Trophoblast cell (in vitro differentiated cells and primary cell): ENCODE measurements at regions not wholly inside any gene's neighbourhood (a gene's known extent, or its start where the extent isn't known, plus 50 kb on each side); places are given as distances from the start of the nearest gene placed in this dataset.
A peak's percentile ranks its signal among the peaks of the same experiment; 100 is the strongest.
"Not testable (repeated sequence)": the region's sequence is repeated elsewhere in the genome, so short reads cannot be mapped to it uniquely, and the experiment has no call there.

ENCODE experiments used
- DNase-seq, 2 donors: peaks; one replicate each; pipeline ENCODE4 v3.0.0-alpha.2; 2016
- H2AFZ ChIP-seq: 2 replicates; pipeline ENCODE4 v1.6.1; 2013; ENCODE audit warnings: low read length, moderate library complexity, mild to moderate bottlenecking; ENCODE audit not compliant: insufficient read depth, poor library complexity
- H2AK5ac ChIP-seq: 2 replicates; pipeline ENCODE4 v1.6.1; 2013; ENCODE audit warnings: mild to moderate bottlenecking, low read length
- H2BK120ac ChIP-seq: 2 replicates; pipeline ENCODE4 v1.6.1; 2013; ENCODE audit warnings: low read length, mild to moderate bottlenecking, moderate library complexity; ENCODE audit not compliant: insufficient read depth, poor library complexity
- H2BK12ac ChIP-seq: 2 replicates; pipeline ENCODE4 v1.6.1; 2013; ENCODE audit warnings: mild to moderate bottlenecking, low read length, moderate library complexity
- H2BK5ac ChIP-seq: 2 replicates; pipeline ENCODE4 v1.6.1; 2013; ENCODE audit warnings: low read length, low read depth, moderate library complexity, mild to moderate bottlenecking; ENCODE audit not compliant: poor library complexity
- H3K14ac ChIP-seq: 2 replicates; pipeline ENCODE4 v1.6.1; 2013; ENCODE audit warnings: mild to moderate bottlenecking, low read length
- H3K18ac ChIP-seq: 2 replicates; pipeline ENCODE4 v1.6.1; 2013; ENCODE audit warnings: mild to moderate bottlenecking, low read length
- H3K23ac ChIP-seq: 2 replicates; pipeline ENCODE4 v1.6.1; 2013; ENCODE audit warnings: low read length
- H3K27ac ChIP-seq: 2 replicates; pipeline ENCODE4 v1.5.1; 2013; ENCODE audit warnings: low read depth, mild to moderate bottlenecking, inconsistent platforms, low read length, moderate library complexity
- H3K27me3 ChIP-seq: 2 replicates; pipeline ENCODE4 v1.6.1; 2013; ENCODE audit warnings: inconsistent platforms, mild to moderate bottlenecking, low read length, moderate library complexity; ENCODE audit not compliant: insufficient read depth
- H3K36me3 ChIP-seq, 2 experiments: 1 replicate in 1 of 2; 2 replicates in 1 of 2; pipeline ENCODE4 v1.6.1; 2013; ENCODE audit warnings: low read length in 2 of 2, mild to moderate bottlenecking in 2 of 2, moderate library complexity in 1 of 2; ENCODE audit not compliant: insufficient read depth in 2 of 2, control insufficient read depth in 1 of 2
- H3K4ac ChIP-seq: 2 replicates; pipeline ENCODE4 v1.6.1; 2013; ENCODE audit warnings: low read depth, mild to moderate bottlenecking, low read length, moderate library complexity
- H3K4me1 ChIP-seq, 2 experiments: 1 replicate in 1 of 2; 2 replicates in 1 of 2; pipeline ENCODE4 v1.6.1; 2013; ENCODE audit warnings: low read length in 2 of 2, mild to moderate bottlenecking in 2 of 2, moderate library complexity in 1 of 2; ENCODE audit not compliant: insufficient read depth in 2 of 2, control insufficient read depth in 1 of 2
- H3K4me2 ChIP-seq: 2 replicates; pipeline ENCODE4 v1.6.1; 2013; ENCODE audit warnings: inconsistent platforms, mild to moderate bottlenecking, low read length, moderate library complexity
- H3K4me3 ChIP-seq: 2 replicates; pipeline ENCODE4 v1.5.1; 2013; ENCODE audit warnings: mild to moderate bottlenecking, low read depth, low read length, inconsistent platforms
- H3K79me1 ChIP-seq: one replicate; pipeline ENCODE4 v1.6.1; 2013; ENCODE audit warnings: low read length
- H3K79me2 ChIP-seq: 2 replicates; pipeline ENCODE4 v1.6.1; 2013; ENCODE audit warnings: low read length, mild to moderate bottlenecking; ENCODE audit not compliant: control insufficient read depth, insufficient read depth, poor library complexity
- H3K9ac ChIP-seq: 2 replicates; pipeline ENCODE4 v1.6.1; 2013; ENCODE audit warnings: mild to moderate bottlenecking, low read length
- H3K9me3 ChIP-seq: 2 replicates; pipeline ENCODE4 v1.6.1; 2013; ENCODE audit warnings: low read depth, mild to moderate bottlenecking, control low read depth, inconsistent platforms, low read length; ENCODE audit not compliant: insufficient read depth
- H4K12ac ChIP-seq: 2 replicates; pipeline ENCODE4 v1.6.1; 2013; ENCODE audit warnings: low read depth, mild to moderate bottlenecking, low read length, moderate library complexity
- H4K8ac ChIP-seq: 2 replicates; pipeline ENCODE4 v1.6.1; 2013; ENCODE audit warnings: low read depth, mild to moderate bottlenecking, low read length, moderate library complexity
- H4K91ac ChIP-seq: one replicate; pipeline ENCODE4 v1.6.1; 2013; ENCODE audit warnings: low read depth, mild to moderate bottlenecking, low read length, moderate library complexity
- WGBS: extraction: QIAGEN DNeasy Blood & Tissue Kit; methylation state at CpG from one replicate; pipeline ENCODE4 v1.1.7; 2013; ENCODE audit warnings: missing lambda C conversion rate; ENCODE audit not compliant: insufficient read length, insufficient coverage; ENCODE audit errors: extremely low coverage; 5-methylcytosine and 5-hydroxymethylcytosine counted together

DNA sequence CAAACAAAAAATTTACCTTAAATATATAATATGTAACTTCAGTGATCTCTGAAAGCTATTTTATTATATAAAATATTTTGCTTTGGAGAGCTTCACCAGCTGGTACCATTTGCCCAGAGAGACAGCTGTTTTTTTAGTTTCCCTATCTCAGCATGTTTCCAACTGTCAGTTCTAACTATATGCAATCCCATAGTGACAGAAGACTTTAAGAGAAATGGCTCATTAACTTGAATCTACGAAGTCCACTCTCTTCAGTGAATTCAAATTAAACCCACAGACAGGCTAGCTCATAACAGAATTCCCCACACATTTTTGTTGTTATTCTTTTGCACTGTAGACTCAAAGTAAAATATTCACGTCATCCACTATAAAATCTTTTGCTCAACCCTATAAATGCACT, 251.8 kb upstream of the POU5F2 start:
- no peaks in the 10 kb centered on the region for H3K9me3 ChIP-seq
- H3K4me2 ChIP-seq, result no peak overlapping the region
- H2BK12ac ChIP-seq, result no peak overlapping the region
- H3K9ac ChIP-seq, result no peak overlapping the region
- H3K79me1 ChIP-seq, result no peaks in the 10 kb centered on the region
- no peak overlapping the region for H2AFZ ChIP-seq
- no peak overlapping the region for H3K27ac ChIP-seq
- H3K36me3 ChIP-seq, result no peaks in the 10 kb centered on the region
- WGBS, result no CpG with 5 or more reads among the region's 2 CpGs
- H2BK5ac ChIP-seq, result no peak overlapping the region
- H2AK5ac ChIP-seq, result no peak overlapping the region
- no peak overlapping the region for H4K12ac ChIP-seq
- no peak for DNase-seq
- no peaks in the 10 kb centered on the region for H3K4me1 ChIP-seq
- no peak overlapping the region for H3K18ac ChIP-seq
- no peak overlapping the region for H2BK120ac ChIP-seq
- no peak overlapping the region for H4K8ac ChIP-seq
- no peak overlapping the region for H4K91ac ChIP-seq
- no peak overlapping the region for H3K14ac ChIP-seq
- H3K27me3 ChIP-seq, result no peaks in the 10 kb centered on the region
- no peak overlapping the region for H3K4ac ChIP-seq
- H3K79me2 ChIP-seq, result no peaks in the 10 kb centered on the region
- no peak overlapping the region for H3K4me3 ChIP-seq
- H3K23ac ChIP-seq, result no peak overlapping the region

DNA sequence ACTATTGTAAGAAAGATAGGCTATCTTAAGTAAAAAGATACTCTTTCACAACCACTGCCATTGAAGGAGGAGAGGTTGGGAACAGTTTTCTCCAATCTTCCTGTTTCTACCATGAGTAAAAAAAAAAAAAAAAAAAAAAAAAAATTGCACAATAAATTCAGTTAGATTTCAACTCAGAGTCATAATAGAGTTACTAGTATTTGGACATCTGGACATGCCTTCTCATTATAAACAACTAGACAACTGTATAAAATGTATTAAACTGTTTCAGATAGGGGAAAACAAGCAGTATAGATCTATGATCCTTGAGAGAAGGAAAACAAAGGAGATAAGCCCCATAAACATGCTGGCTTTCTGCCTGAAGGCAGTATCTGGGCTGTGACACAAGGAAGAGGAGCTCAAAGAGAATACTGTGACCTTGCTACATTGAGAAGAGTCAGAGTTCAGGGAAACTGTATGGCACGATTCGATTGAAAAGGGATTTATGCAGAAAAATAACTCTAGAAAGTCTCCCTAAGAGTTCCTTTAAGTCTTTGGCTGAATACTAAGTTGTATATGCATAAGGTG, 249.2 kb upstream of the POU5F2 start:
- Histone ChIP-seq H3K9me3 (no peaks in the 10 kb centered on the region), H3K4me3 (no peak overlapping the region), H2BK12ac (no peak overlapping the region), H3K79me2 (no peaks in the 10 kb centered on the region), H4K8ac (no peak overlapping the region), H3K4me1 (no peaks in the 10 kb centered on the region), H3K23ac (no peak overlapping the region), H2BK120ac (no peak overlapping the region), H3K79me1 (no peaks in the 10 kb centered on the region), H3K27me3 (no peaks in the 10 kb centered on the region), H2BK5ac (no peak overlapping the region), H4K12ac (no peak overlapping the region), H3K4ac (no peak overlapping the region), H3K27ac (no peak overlapping the region), H3K18ac (no peak overlapping the region), H4K91ac (no peak overlapping the region), H3K9ac (no peak overlapping the region), H2AK5ac (no peak overlapping the region), H2AFZ (no peak overlapping the region), H3K14ac (no peak overlapping the region), H3K4me2 (no peak overlapping the region), H3K36me3 (no peaks in the 10 kb centered on the region)
- DNase-seq, result peak; percentile 7 to 55
- WGBS, result no CpG with 5 or more reads among the region's 2 CpGs

DNA sequence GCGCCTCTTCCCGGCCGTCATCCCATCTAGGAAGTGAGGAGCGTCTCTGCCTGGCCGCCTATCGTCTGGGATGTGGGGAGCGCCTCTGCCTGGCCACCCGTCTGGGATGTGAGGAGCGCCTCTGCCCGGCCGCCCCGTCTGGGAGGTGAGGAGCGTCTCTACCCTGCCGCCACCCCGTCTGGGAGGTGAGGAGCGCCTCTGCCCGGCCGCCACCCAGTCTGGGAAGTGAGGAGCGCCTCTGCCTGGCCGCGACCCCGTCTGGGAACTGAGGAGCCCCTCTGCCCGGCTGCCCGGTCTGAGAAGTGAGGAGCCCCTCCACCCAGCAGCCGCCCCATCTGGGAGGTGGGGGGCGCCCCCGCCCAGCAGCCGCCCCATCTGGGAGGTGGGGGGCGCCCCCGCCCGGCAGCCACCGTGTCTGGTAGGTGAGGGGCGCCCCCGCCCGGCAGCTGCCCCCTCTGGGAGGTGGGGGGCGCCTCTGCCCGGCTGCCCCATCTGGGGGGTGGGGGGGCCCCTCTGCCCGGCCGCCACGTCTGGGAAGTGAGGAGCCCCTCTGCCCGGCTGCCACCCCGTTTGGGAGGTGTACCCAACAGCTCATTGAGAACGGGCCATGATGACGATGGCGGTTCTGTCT, 244.7 kb upstream of the POU5F2 start:
- not testable (repeated sequence) for H3K79me2 ChIP-seq, H3K4ac ChIP-seq, H4K91ac ChIP-seq, H3K79me1 ChIP-seq, H3K4me2 ChIP-seq, H3K27ac ChIP-seq, DNase-seq, H2BK5ac ChIP-seq, H2AFZ ChIP-seq, H2AK5ac ChIP-seq, H3K36me3 ChIP-seq, H3K4me1 ChIP-seq, H3K18ac ChIP-seq, H3K4me3 ChIP-seq, H4K8ac ChIP-seq, H3K9me3 ChIP-seq, H4K12ac ChIP-seq, H3K27me3 ChIP-seq, H2BK12ac ChIP-seq, H3K9ac ChIP-seq, H3K23ac ChIP-seq, H2BK120ac ChIP-seq, H3K14ac ChIP-seq
- no CpG with 5 or more reads among the region's 45 CpGs for WGBS

DNA sequence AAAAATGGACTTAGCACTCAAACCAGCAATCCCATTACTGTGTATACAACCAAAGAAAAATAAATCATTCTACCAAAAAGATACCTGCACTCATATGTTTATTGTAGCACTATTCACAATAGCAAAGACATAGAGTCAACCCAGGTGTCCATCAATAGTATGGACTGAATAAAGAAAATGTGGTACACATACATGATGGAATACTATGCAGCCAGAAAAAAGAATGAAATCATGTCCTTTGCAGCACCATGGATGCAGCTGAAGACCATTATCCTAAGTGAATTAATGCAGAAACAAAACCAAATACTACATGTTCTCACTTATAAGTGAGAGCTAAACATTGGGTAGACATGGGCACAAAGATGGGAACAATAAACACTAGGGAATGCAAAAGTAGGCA, 236.8 kb upstream of the POU5F2 start:
- no peaks in the 10 kb centered on the region for H3K4me1 ChIP-seq
- no peak overlapping the region for H2BK120ac ChIP-seq

More for the DNA sequence above, 236.8 kb upstream of the POU5F2 start:
- Histone ChIP-seq H3K9ac (no peak overlapping the region), H3K9me3 (no peaks in the 10 kb centered on the region), H4K8ac (no peak overlapping the region), H3K4me3 (no peak overlapping the region), H2AFZ (no peak overlapping the region), H3K27me3 (no peaks in the 10 kb centered on the region), H2AK5ac (no peak overlapping the region), H3K23ac (no peak overlapping the region), H3K4ac (no peak overlapping the region), H2BK5ac (no peak overlapping the region), H3K36me3 (no peaks in the 10 kb centered on the region), H3K18ac (no peak overlapping the region), H3K79me2 (no peaks in the 10 kb centered on the region), H3K27ac (no peak overlapping the region), H3K14ac (no peak overlapping the region), H2BK12ac (no peak overlapping the region), H3K4me2 (no peak overlapping the region), H4K91ac (no peak overlapping the region), H4K12ac (no peak overlapping the region), H3K79me1 (no peaks in the 10 kb centered on the region)
- no peak for DNase-seq
